Kasumi-1 (cell line): ENCODE measurements at regions not wholly inside any gene's neighbourhood (a gene's known extent, or its start where the extent isn't known, plus 50 kb on each side); places are given as distances from the start of the nearest gene placed in this dataset.
A peak's percentile ranks its signal among the peaks of the same experiment; 100 is the strongest.
"Not testable (repeated sequence)": the region's sequence is repeated elsewhere in the genome, so short reads cannot be mapped to it uniquely, and the experiment has no call there.

ENCODE experiments used
- DNase-seq, 2 experiments: peaks; one replicate each; lab custom pipeline; 2025; lab: John Stamatoyannopoulos, UW

DNA sequence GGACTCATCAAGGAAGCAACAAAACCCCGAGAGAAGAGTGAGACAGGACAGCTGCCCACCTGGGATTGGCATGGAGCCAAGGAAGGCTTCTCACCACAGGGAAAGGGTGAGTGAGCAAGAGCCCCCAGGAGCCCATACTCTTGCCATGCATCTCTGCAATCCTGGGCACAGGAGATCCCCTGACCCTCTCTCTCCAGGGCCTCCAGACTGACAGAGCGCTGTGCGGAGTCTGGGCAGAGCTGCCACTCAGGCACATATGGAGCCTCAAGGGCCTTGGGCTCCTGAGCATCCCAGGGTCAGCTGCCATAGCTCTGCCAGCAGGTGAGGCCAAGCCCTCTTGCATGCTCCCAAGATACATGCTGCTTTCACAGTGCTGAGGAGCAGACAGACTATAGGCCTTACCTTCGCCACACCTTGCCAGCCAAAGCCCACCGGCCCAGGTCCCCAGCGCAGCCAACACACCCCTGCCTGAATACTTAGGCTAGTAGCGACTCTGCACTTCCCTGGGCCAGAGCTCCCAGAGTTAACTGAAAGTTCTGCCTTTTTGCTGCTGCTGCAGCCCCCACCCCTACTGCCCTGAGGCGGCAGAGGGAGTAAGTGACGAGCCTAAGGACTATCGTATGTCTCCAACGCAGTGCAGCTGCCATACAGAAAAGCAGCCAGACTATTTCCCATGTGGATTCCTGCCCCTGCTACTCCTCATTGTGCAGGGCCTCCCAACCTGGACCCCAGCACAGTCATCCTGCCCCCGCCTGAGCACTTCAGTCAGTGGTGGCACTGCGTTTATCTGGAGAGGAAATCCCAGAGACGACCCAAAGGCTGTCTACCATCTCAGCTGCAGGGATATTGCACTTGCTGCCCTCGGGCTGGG lies 251.6 kb downstream of the SPATA31A6 start:
- DNase-seq: not testable (repeated sequence)

DNA sequence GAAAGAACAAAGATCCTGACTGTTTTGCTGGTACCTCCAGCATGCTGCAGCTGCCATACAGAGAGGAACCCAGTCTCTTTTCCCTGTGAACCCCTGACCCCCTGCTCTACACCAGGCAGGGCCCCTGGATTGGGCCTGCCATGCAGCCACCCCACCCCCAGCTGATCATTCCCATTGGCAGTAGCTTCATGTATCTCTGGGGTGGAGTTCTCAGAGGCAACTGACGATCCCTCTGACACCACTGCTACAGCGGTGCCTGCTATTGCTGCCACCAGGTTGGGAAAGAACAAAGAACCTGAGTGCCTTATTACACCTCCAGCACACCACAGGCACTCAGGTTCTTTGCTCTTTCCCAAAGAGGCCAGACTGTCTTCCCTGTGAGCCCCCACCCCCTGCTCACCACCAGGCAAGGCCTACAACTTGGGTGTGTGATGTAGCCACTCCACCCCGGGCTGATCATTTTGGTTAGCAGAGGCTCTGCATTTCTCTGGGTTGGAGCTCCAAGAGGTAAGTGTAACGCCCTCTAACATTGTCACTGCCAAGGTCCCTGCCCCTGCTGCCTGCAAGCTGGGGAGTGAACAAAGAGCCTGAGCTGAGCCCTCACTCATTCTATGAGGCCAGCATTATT lies 252.4 kb downstream of the SPATA31A6 start:
- not testable (repeated sequence) for DNase-seq

DNA sequence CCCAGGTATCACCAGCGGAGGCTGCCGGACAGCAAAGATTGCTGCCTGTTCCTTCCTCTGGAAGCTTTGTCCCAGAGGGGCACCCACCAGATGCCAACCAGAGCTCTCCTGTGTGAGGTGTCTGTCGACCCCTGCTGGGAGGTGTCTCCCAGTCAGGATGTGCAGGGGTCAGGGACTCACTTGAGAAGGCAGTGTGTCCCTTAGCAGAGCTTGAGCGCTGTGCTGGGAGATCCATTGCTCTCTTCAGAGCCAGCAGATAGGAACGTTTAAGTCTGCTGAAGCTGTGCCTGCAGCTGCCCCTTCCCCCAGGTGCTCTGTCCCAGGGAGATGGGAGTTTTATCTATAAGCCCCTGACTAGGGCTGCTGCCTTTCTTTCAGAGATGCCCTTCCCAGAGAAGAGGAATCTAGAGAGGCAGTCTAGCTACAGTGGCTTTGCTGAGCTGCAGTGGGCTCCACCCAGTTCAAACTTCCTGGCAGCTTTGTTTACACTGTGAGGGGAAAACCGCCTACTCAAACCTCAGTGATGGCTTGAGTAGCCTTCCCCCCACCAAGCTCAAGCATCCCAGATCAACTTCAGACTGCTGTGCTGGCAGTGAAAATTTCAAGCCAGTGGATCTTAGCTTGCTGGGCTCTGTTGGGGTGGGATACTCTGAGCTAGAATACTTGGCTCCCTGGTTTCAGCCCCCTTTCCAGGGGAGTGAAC lies 253.7 kb downstream of the SPATA31A6 start:
- DNase-seq: not testable (repeated sequence)

DNA sequence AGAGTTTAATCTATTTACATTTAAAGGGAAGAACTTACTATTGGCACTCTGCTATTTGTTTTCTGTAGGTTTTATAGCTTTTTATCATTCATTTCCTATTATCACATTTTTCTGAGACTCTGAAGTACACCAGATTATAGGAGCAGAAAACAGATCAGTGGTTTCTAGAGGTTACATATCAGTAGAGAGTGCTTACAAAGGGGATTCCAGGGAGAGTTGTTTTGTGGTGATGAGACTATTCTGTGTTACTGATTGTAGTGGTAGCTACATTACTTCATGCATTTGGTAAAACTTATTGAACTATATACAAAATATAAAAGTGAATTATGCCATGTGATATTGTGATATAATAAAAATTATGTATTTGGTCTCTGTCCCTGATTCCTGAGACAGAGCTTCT lies 259.2 kb downstream of the SPATA31A6 start:
- DNase-seq: not testable (repeated sequence)

DNA sequence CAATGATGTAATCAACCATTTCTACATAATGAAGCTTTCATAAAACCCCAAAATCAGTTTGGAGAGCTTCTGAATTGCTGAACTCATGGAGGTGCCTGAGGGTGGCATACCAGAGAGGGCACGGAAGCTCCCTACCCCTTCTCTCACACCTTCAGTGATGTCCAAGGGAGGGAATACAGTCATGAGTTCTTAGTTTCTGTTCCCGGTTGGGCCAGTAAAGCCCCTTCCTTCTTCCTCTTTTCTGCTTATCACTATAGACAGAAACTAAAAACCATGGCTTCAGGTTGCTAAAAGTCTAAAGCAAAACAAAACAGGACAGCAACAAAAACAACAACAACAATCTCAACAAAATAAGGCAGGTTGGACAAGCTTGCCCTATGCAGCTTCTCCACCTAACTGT lies 260.0 kb downstream of the SPATA31A6 start:
- DNase-seq: not testable (repeated sequence)

DNA sequence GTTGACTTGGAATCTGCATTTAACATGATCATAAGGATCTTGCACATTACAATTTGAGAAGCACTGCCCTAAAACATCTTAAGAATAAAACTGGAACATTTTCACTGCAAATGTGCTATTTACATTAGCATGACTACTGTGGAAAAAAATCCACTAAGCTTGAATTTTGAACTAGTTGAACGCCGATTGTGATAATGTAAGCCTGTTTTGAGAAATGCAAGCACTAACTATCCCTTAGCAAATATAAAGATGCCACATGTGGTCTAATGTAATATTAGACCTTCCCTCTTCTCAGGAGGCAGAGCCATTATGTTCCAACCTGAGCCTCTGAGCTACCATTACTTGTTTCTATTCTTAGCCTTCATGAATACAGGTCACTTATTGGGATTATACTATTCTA lies 278.0 kb downstream of the SPATA31A6 start:
- DNase-seq: not testable (repeated sequence)

DNA sequence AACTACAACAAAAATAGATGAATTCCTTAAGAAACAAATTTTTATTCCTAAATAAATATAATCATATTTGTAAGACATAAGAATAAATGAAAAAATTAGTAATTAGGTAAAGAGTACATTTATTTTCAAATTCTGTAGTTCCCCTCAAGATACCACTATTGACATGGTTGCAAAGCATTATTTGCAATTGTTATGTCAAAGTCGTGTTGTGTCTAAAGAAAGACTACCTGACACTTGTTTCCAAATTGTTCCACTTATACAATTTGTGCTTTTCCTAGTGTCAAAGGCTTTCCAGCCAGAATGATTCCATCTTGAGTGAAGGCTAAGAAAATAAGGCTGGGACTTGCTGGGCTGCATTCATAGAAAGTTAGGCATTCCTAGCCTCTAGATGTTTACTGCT lies 278.4 kb downstream of the SPATA31A6 start:
- not testable (repeated sequence) for DNase-seq

DNA sequence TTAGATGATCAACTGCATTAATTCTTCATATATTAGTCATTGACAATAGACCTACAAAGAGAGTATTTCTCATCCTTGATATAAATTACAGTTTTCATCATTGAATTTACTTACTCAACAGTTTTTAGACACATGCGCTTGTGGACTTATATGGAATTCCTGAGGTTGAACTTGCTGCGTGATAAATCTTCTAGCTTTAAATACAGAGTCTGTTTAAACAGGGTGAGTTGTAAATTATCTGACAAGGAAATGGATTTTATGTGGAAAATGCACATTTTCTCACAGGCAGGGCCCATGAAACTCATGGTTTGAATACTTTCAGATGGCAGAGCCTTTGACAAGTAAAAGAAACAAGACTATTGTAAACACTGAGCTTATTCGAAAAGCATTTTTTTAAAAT lies 280.5 kb downstream of the SPATA31A6 start:
- DNase-seq: not testable (repeated sequence)

DNA sequence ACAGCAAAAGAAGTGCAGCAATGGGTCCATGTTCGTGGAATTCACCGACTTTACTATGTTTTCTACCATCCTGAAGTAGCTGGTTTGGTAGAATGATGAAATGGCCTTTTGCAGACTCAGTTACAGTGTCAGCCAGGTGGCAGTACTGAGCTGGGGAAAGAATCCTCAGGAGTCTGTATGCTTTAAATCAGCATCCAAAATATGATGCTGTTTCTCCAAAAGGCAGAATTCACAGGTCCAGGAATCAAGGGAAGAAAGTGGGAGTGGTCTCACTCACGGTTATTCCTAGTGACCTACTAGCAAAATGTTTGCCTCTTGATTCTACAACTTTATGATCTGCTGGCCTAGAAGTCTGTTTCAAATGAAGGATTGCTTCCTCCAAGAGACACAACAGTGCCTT lies 287.1 kb downstream of the SPATA31A6 start:
- DNase-seq: peak; percentile 9 to 51

DNA sequence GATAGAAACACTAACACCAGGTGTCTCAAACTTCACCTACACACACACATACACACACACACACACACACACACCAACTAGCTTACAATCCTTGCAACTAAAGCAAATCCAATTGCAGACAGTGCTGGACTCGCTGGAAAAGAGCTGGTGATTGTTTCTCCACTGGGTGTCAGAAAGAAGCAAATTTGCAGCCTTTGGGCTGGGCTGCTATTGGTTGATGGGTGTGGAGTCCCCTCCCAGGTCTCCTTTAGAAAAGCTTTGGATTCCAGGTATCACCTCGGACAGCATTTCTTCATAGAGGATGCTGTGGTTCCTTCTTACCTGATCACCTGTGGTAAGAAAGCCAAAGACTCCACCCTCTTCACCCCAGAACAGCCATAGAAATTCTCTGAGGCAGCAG lies 307.5 kb downstream of the SPATA31A6 start:
- DNase-seq: not testable (repeated sequence)

DNA sequence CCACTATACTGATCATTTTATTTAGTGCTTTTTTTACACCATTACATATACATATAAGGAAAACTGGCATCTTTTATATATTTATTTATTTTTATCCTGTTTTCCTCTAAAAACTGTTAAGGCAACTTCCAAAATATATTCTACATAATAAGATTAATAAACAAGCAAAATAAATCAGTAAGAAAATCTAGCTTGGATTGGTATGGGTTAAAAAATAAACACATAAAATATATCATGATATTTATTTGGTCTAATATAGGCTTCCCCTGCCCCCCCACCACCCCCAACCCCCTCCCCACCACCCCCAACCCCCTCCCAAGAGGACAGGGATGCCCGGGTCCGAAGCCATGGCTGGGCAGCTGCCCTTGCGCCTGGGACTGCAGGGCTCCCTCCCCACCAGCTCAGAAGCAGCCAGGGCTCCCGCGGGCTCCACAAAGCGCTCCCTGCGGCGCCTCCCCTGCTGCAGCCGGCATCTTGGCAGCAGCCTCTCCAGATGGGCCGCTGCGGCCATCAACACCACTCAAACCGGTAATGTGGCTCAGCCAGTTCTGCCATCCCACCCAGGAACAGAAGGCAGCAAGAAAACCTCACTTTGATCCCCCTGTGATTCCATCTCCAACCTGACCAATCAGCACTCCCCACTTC lies 319.3 kb downstream of the SPATA31A6 start:
- not testable (repeated sequence) for DNase-seq

DNA sequence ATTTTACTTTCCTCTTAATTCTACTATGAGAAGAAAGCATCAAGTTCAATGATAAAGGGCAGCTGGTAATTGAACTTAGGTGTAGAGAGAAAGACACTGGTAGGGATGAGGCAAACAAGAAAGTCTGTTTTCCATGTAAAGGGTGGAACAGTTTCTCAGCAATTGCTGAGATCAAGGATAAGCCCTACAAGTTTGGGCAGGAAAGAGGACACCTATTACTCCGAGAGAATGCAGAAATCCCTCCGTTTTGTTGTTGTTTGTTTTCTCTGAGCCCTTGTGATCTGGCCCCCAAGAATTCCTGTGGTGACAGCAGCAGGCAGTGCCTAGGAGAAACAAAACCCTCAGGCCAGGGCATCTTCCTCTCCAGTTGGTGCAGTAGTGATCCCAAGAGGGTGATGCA lies 324.7 kb downstream of the SPATA31A6 start:
- not testable (repeated sequence) for DNase-seq

DNA sequence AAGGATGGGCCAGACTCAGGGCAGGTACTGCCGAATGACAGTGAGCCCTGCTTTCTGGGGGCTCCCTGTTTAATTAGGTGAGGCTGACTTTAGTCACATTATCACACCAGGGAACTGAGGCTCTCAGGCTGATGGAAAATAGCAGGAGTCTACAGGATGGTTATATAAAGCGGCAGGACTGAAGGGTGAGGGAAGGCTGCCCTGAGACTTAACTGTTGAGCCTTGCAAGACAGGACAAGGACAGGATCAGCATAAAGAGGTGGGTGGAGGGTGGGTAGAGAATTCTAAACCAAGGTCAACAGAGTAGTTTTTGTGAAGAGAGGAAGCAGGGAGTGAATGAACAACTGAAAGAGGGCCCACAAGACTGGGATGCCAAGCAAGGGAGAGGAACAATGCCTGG lies 330.1 kb downstream of the SPATA31A6 start:
- not testable (repeated sequence) for DNase-seq

DNA sequence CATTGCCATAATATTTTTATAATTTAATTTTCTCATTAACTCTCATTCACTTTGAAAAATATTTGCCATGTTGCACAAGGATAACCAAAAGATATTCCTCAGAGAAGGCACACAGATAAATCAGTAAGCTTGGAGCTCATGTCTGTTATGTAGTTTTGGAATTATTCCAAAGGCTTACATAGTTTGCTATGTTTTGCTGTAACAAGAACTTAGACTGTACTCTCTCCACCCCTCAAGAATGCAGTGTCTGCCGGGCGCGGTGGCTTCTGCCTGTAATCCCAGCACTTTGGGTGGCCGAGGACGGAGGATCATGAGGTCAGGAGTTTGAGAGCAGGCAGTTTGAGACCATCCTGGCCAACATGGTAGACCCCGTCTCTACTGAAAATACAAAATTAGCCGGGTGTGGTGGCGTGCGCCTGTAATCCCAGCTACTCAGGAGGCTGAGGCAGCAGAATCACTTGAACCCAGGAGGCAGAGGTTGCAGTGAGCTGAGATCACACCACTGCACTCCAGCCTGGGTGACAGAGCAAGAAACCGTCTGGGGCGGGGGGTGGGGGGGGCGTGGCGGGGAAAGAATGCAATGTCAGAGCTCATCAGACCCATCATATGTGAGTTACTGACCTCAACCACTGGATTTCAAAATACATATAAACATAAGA lies 351.0 kb downstream of the SPATA31A6 start:
- not testable (repeated sequence) for DNase-seq

DNA sequence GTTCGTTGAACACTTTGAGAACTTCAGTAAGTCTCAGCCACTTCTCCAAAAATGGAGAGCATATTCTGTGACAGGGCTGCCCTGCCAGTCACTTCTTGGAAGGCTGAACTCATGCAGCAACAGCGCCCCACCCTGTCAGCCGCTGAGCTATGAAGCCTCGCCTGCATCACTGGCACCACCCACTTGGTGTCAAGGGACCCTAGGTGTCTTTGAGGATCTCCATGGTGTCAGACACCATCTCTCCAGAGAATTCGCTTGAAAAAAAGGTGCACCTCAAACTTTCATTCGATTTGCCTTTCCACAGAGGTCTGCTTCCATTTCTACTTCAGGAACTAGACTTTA lies 351.5 kb downstream of the SPATA31A6 start:
- DNase-seq: not testable (repeated sequence)

DNA sequence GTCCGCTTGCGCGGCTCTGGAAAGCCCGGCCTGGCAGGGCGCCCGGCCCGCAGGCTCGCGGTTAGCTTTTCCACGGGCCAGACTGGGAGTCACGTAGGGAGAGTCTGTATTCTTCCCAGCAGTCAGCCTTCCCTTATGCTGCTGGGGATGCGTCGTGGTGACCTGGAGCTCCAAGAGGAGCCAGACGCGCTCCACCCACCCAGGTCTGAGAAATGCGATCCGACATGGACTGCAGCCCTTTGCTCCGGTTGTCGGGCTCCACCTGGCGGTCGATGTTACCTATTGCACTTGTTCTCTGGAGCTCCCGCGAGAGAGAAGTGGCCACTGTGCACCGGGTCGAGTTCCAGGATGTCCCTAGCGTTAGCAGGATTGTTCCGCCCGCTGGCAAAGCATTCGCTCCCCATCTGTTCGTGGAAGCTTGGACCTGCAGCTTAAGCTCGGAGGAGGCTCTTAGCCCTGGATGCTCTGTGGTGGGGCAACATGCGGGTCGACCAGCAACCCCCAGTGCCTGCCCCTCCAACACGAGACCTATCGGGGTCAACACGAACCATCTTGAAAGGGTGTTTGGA lies 367.4 kb downstream of the SPATA31A6 start:
- not testable (repeated sequence) for DNase-seq

DNA sequence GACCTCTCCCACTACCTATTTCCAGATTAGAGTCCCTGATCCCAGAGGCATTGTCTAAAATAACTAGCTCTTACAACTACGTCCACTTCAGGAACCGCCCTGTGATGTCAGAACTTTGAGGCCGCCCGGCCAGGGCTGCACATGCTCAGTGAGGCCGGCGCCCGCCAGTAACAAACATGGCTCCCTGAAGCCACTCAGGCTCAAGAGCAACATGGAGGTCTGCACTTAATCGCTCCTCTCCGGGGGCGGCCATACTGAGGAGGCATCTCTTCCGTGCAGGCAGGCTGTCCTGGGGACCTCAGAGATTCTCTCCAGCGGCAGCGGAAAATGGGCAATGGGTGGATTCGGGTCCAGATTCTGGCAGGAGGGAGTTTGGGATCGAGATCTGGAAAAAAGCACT lies 385.1 kb downstream of the SPATA31A6 start:
- DNase-seq: not testable (repeated sequence)

DNA sequence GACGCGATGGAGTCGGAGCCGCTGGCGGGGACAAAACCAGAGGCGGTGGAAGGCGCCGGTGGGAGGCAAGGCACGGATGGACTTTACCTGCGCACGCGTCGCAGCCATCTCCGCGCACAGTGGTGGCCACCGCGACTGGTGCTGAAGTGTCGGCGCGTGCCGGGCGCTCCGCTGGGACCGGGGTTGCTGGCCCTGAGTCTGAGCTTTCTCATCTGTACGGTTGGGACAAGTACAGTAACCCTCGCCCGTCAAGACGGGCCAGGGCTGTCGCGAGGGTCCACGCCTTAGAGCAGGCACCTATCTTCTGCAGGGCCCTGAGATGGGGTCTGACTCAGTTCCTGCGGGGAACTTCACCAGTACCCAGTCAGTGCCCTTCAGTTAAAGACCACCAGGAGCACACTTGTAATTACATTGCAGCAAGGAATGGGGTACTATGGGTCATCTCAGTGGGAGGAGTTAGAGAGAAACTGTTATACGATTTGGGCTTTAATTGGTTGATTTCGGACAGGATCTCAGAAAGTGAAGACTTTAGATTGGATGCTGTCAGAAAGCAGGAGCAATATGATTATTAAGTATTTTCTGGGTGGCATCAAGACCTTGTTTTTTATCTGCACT lies 385.6 kb downstream of the SPATA31A6 start:
- not testable (repeated sequence) for DNase-seq

DNA sequence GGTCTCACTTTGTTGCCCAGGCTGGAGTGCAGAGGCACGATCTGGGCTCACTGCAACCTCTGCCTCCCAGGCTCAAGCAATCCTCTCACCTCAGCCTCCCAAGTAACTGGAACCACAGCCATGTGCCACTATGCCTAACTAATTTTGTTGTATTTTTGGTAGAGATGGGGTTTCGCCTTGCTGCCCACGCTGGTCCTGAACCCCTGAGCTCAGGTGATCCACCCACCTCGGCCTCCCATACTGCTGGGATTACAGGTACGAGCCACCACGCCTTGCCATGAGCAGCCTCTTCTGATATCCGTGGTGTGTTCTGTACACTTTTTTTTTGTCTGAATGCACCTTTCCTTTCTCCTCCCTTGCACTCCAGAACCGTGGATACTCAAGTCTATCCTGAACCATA lies 394.4 kb downstream of the SPATA31A6 start:
- DNase-seq: not testable (repeated sequence)
